ENCODE measurements at regions not wholly inside any gene's neighbourhood (a gene's known extent, or its start where the extent isn't known, plus 50 kb on each side); places are given as distances from the start of the nearest gene placed in this dataset.
"Not testable (repeated sequence)": the region's sequence is repeated elsewhere in the genome, so short reads cannot be mapped to it uniquely, and the experiment has no call there.

DNA sequence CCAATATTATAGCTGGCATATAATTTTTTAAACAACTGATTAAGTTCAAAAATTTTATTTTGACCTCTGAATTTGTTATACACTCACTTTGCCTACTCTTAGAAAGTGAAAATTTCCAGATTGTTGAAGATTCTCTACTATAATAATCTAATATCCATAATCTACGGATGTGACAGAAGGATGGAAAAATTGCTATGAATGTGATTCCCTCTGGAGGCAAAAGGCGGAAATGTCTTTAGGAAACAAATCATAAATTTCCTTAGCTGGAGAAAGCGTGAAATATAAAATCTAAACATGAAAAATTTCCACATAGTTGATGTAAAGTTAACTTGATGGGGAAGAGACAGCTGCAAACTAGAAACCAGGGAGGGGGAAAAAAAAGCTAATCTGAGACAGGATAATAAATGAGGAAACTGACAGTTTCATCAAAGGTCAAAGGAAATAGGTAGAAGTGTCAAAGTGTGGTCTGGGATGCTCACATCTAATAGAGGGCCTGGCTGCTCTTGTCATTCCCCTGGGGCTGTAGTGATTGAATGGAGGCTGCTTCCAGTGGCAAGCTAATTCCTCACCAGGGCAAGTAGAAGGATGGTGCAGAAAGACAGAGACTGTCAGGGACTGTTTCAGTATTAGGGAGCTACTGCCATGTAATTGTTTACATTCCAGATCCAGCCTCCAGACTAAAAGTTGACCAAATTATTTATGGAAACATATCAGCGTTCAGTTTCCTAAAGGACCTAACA is 264.5 kb downstream of the SDHAF3 start:
- DNase-seq: no peak

DNA sequence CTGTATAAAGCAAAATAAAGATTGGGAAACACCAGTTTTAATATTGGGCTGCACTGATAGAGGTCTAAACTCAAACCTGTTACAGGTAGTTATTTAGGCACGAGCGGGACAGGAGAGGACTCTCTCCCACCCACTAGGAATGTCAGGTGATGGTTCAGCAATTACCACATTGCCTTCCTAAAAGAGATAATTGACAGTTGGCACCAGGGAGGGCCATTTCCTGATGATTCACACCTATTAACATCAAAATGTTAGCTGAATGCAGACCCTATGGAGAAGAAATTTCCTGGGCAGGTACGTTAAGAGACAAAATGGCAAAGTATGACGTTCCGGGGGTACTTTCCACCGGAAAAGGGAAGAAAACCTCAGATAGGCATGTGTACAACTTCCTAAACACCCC is 272.6 kb downstream of the SDHAF3 start:
- DNase-seq: no peak

DNA sequence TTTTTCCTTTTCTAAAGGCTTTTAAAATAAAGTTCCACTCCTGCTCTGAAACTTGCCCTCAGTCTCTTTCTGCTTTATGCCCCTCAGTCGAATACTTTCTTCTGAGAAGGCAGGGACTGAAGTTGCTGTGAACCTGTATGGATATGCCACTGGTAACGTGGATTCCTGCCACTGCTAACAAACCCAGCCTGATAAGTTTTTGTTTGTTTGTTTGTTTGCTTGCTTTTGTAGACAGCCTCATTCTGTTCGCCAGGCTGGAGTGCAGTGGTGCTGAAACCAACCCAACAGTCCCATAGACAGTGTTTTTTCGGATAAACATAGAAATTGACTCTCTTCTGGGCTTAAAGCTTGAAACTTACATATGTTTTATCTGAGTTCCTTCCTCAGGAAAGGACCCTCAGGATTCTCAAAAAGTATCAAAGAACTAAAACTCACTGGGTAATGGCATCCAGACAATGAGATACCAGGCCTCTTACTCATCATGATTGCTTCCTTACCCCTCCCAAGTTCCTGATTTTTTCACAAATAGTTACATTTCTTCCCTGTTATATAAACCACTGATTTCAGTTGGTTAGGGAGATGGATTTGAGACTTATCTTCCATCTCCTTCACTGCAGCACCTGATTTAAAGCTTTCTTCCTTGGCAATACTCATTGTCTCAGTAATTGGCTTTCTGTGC is 273.6 kb downstream of the SDHAF3 start:
- DNase-seq: no peak

DNA sequence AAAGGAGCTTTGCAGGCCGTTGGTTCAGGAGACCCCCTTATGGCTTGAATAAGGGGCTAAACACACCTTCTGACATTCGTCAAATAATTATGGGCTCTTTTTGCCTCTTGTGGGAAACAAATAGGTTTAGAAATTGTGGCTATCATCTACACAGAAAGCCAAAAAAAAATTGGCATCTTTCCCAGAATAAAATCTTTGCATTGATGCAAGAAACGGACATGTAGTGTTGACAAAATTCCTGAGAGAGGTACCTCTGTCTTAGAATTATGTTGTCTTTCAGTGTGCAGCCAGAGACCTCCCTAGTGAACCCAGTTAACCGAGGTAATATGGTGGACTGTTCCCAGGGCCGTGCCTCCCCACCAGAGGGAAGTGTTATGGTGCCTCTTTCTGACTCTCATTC is 283.9 kb downstream of the SDHAF3 start:
- no peak for DNase-seq

DNA sequence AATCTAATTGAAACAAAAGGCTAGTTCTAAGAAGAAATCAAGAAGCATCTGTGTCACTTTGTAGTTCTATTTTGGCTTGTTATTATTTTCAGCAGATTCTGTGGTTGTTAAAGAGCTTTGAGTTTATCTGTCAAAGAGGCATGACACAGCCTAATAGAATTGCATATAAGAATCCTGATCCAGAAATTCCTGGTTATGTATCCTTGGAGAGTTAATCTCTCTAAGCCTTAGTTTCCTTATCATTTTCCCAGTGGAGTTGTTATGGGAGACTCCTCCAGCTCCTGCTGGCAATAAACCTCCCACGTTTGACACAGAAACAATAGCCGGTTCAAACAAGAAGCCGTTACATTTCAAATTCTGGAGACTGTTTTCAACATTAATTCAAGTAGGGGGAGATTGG is 288.3 kb downstream of the SDHAF3 start:
- DNase-seq: no peak

DNA sequence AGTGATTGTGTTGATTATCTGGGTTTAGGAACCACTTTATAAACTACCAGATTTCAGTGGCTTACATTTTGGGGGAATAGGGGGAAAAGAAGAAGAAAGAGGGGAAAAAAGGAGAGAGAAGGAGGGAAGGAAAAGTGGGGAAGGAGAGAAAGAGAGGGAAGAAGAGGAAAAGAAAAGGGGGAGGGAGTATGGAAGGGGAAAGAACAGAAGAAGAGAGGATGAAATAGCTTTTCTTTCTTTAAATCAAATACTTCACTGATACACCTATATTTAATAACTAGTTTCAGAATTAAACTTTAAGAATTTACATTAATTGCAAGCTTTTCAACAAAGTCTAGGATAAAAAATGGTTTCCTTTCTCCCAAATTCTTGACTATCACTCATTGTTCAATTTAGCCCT is 289.6 kb downstream of the SDHAF3 start:
- no peak for DNase-seq

DNA sequence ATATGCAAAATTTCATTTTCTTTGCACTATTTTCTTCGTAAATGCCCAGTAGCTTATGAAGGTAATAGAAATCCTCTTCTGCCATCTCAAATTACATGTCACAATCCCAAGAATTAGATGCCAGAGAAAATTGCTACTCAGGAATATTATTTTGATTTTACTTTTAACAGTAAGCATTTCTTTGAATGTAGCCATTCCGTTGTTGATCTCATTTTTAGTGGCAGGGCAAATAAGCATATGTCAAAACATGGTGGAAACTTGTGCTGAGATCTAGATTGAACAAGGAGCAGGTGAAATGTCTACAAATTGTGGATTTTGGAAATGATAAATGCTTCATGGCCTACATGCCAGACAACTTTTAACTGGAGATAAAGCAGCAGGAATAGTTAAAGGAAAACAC is 291.8 kb downstream of the SDHAF3 start:
- DNase-seq: no peak

DNA sequence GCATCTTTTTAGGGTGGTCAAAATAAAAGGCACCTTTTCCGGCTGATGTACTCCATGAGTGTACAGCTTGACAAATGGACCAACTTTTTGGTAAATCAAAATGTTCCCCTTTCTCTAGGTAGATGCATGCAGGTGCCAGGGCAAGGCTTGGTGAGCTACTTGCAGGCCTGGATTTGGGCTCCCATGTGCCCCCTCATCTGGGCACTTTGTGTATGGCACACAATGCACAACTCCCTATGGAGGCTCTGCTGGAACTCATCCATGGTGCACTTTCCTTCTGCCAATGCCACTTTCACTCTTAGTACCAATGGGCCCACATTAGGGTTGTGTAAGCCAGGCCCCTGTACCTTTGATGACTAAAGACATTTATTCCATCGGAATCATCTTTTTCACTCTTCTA is 300.8 kb downstream of the SDHAF3 start:
- DNase-seq: no peak

DNA sequence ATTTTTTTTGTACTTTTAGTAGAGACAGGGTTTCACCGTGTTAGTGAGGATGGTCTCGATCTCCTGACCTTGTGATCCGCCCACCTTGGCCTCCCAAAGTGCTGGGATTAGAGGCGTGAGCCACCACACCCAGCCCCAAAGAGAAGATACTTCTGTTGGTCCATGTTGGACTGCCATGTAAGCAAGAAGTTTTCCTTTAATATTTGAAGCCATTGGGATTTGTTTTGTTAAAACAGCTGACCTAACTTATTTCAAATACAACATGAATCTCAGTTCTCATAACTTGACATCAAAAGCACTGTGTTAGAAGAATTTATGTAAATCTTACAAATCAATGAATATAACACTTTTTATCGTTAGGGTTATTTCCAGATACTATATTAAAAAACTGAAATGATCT is 302.4 kb downstream of the SDHAF3 start:
- DNase-seq: no peak

DNA sequence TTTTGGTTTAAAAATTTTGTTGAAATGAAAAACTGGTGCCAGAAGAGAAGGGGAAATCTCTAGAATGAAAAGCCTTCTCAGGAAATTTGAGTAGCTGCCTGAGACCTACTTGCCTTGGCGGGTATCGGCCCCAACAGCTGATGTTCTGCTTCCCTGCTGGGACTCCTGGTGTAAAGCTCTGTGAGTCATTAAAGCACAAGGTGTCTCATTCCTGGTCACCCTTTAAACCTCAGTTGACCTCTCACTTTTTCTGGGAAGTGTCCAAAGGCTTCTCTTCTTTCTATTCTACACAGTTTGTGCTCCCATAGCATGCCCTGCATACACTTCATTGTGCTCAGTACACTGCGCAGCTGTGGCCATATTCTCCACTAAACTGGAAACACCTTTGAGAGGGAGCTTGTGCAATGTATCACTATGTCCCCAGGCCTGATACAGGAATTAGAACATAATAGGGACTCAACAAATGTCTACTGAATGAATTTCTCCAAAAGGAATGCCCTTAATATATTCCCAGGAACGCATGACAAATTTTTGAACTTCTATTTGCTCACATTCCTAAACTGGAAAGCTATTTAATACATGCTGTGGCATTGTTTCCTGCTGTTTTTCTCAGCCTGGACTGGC is 303.9 kb downstream of the SDHAF3 start:
- no peak for DNase-seq

DNA sequence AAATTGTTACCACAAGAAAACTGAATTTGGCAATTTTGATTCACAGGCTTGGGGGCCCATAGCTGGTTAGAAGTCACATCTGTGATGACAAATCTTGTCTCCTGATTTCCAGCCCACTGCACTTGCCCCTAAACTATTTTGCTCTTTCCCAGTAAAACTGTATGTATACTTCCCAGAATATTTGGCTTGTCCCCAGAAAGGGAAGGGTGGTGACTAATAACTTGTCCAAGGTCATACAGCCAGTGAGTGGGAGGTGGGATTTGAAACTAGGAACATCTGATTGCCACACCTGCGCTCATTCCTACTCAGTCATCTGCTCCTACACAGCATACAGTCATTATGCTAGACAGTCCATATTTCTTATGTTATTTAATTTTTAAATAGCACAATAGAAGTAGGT is 304.5 kb downstream of the SDHAF3 start:
- no peak for DNase-seq

DNA sequence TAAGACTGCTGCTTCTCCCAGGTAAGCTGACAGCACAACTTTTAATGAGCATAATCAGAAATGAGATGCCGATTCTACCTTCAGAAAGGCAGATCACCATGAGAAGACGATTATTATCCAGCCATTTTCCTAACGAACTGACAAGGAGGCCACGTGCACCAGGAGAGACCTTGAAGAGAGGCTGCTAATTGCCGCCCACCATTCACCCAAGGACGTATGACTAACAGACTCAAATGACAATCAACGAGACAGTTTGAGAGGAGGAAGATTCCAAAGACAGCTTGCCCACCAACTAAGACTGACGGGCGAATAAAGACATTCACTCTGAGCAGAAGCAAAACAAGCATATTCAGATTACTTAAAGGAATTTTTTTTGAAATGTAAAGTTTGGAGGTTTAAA is 301.9 kb upstream of the TAC1 start:
- no peak for DNase-seq

DNA sequence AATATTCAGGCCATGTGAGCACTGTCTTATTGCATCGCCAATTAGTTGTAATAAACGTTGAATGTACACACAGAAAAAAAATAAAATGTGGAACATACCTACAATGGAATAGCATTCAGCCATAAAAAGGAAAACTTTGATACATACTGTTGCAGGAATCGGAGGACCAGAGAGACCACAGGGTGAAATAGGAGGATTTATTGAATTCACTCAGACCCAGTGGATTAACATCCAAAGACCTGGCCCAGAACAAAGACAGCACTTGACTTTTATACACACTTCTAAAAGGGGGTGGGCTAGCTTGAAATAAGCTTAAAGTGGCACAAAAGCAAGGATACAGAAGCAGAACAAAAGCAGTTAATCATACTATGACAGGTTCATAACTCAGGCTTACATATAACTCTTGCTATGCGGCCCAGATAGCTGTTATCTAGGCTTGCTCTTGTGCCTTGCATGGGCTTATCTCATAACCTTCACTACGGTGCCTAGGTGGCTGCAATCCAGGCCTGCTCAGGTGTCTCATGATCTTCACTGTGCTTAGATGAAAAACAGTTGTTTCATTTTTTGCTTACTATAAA is 292.2 kb upstream of the TAC1 start:
- DNase-seq: no peak

DNA sequence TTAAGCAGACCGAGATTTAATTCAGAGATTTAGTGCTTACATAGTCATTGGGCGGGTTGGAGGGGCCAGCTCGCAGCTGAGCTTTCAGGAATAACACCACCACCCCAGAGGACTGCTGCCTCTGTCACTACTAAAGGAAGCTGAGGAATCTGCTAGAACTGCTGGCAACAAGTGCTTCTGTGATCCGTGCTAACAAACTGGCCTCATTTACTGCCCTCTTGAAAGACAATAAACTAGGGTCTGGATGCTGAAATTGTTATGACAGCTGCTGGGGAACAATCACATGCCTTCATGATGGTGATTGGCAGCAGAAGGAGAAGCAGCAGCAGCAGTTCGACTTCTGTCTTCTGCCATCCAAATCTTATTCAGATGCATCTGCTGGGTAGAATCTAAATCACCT is 285.5 kb upstream of the TAC1 start:
- DNase-seq: no peak

DNA sequence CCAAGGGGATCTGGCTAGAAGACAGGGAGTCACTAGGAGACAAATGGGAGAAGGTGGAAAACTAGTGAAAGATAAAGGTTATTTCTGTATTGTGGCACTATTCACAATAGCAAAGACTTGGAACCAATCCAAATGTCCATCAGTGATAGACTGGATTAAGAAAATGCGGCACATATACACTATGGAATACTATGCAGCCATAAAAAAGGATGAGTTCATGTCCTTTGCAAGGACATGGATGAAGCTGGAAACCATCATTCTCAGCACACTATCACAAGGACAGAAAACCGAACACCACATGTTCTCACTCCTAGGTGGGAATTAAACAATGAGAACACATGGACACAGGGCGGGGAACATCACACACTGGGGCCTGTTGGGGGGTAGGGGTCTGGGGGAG is 282.4 kb upstream of the TAC1 start:
- not testable (repeated sequence) for DNase-seq

DNA sequence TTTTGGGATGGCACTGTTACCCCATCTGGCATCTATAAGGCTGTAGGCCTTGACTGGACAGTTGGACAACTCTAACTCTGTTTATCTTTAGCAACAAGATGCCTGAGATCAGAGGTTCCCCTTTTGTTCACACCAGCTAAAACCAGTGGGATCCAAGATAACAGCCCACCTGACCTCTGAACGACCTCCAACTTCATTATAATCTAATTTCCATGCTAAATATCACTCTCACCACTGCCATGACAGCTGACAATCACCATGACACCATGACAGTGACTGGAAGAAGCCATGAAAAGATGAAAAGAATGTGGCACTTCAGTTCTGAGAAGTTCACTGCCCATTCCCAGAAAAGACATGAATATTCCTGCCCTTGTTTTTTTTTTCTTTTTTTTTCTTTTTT is 281.4 kb upstream of the TAC1 start:
- DNase-seq: no peak

DNA sequence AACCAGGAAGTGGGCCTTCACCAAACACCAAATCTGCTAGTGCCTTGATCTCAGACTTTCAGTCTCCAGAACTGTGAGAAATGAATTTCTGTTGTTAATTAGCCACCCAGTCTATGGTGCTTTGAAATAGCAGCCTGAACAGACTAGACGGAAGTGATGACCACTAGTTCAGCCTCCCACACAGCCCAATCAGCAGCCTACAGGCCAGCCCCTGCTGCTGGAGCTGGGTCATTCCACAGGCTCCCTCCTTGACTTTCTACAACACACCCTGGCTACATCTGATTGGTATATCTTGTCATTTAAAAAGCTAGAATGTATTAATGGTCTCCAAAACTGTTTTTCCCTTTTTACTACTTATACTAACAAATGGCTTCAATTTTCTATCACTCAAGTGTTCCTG is 277.2 kb upstream of the TAC1 start:
- no peak for DNase-seq

DNA sequence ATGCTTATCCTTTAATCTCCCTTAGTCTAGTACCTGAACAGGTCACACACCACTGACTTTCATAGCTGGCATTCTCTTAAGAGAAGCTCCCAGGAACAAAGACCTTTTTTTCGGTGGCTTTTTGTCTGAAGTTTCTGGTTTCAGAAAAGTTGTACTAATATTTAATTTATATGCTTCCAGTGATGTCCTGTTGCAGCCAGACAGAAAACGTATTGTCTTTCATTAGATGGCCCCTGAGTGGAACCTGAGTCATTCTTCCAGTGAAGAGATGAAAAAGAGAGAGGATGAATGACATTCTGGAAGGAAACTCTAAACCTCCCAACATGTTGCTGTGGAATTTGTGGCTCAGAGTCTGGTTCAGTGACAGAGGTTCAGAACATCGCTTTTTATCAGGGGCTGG is 274.8 kb upstream of the TAC1 start:
- DNase-seq: no peak

DNA sequence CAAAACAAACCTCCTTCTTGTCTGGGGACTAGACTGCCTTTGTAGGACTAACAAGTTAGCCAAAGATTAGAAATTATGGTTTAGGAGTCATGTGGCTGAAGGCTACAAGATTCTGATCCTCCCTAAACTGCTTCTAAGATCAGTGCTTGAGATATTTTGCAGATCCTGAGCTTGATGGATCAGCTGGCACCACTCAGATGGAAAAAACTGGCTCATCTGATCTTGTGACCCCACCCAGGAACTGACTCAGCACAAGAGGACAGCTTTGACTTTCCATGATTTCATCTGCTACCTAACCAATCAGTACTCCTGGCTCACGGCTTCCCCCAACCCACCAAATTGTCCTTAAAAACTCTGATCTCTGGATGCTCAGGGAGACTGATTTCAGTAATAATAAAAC is 271.5 kb upstream of the TAC1 start:
- DNase-seq: no peak

DNA sequence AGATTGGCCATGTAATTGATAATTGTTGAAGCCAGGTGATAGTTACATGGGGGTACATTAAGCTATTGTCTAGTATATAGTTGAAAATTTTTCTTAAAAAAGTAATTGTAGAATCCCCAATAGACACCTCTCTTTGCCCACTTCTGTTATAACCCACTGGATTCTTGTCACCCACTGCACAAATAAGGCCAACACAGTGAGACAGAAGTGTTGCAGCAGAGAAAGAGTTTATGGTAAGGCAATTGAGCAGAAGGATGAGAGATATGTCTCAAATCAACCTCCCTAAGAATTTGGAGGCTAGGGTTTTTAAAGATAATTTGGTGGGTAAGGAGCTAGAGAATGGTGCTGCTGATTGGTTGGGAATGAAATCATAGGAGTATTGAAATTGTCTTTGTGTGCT is 270.3 kb upstream of the TAC1 start:
- no peak for DNase-seq

DNA sequence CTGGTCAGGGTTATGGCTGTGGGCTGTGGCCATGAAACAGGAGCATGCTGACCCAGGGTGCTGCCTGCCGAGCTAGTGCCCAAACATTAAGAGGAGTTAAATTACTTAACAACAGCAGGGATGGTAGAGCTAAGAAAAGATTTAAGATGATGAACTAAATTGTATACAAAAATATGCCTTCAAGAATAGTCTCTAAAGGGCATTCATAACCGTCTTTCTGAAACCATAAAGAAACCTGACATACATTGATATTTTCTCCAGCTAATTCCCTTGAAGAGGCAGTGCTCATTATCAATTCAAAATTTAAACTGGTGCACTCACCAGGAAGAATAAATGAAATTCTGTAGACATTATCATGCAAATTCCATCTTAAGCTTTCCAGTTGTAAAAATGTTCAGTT is 265.8 kb upstream of the TAC1 start:
- DNase-seq: peak; percentile 1

DNA sequence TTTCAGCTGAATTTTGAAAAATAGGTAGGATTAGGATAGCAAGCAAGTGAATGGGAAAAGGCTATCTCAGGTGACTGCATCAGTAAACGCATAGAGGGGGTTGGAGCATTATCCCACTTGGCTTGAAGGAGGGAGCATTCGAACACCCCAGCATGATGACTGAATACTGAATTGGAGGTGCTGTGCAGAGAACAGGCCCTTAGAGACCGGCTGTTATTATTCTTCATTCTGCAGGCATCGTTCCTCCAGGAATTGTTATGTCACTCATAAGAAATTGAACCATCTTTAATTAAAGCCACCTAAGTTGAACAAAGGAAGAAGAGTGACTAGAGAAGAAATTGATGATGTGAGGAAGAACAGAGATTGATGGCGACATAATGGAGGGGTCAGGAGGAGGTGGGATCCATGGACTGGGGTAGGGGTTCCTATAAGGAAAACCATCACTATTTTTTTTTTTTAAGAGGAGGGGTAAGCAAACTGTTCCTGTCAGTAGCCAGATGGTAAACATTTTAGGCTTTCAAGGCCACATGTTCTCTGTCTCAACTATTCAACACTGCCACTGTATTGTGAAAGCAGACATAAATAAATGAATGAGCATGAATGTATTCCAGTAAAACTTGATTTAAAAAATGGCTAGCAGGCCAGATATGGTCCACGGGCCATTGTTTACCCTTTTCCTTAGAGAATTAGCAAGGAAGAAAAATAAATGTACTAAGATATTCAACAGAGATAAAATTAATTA is 264.7 kb upstream of the TAC1 start:
- no peak for DNase-seq

DNA sequence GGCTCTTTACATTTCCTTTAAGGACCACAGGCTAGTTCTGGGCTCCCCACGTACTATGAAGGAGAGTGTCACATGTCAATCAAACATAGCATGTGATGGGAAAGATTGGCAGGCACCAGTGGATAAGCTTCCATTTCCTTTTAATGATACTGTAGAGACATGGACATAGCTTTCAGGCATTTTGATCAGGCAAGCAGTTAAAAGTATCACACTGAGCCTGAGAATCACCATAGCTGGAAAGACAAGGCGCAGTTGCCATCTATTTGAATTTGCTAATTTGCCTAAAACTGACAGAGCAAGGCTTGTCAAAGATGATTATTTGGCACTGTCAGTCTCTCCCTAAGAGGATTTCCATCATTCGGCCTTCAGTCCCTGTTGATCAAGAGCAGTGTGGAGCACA is 263.4 kb upstream of the TAC1 start:
- no peak for DNase-seq

DNA sequence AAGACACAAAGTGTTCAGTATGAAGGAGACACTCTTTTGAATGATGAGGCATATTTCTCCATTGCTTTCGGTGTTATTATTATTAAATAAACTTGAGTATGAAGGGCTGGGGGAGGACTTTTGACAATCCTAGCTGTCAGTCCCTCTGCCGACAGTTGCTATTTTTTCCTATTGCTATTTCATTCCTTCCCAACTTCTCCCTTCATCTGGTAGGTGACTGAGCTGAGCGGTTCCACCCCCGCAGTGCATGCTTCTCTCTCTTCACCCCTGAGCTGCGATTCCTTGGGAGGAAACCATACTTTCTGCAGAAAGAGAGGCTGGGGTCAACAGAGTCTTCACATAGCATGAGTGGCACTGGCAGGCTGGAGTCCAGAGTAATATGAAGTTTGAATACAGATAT is 261.2 kb upstream of the TAC1 start:
- DNase-seq: no peak

All from NCI-H524 treated with DMSO at 0.1 percent for 48 hours (cell line).